Lung (tissue), 11 donors: ENCODE measurements at regions not wholly inside any gene's neighbourhood (a gene's known extent, or its start where the extent isn't known, plus 50 kb on each side); places are given as distances from the start of the nearest gene placed in this dataset.

Experiments
- ATAC-seq: fragments of 200-7000 bp; cut with Tn5 transposase; one replicate; pipeline ENCODE4 v1.9.1; 2020; ENCODE audit warnings: moderate number of reproducible peaks; ENCODE audit not compliant: insufficient read depth, low FRiP score
- DNase-seq, 3 donors: peaks; one replicate each; pipeline ENCODE4 v3.0.0-alpha.2; 2013 to 2017
- H3K27ac ChIP-seq, 2 donors: one replicate each; pipeline ENCODE4 v1.5.1; 2013; ENCODE audit warnings: mild to moderate bottlenecking in 2 of 2, moderate library complexity in 2 of 2, control low read depth in 1 of 2, inconsistent platforms in 1 of 2, low read depth in 1 of 2, low read length in 1 of 2
- H3K27me3 ChIP-seq, 3 donors: one replicate each; pipeline ENCODE4 v1.5.1; 2013; ENCODE audit warnings: low read length in 2 of 3; ENCODE audit not compliant: control insufficient read depth in 3 of 3, insufficient read depth in 3 of 3
- H3K36me3 ChIP-seq, 4 donors: one replicate each; pipeline ENCODE4 v1.5.1; 2013; ENCODE audit warnings: low read length in 4 of 4, mild to moderate bottlenecking in 1 of 4, moderate library complexity in 1 of 4; ENCODE audit not compliant: control insufficient read depth in 4 of 4, insufficient read depth in 4 of 4
- H3K4me1 ChIP-seq, 5 donors: one replicate each; pipeline ENCODE4 v1.5.1; 2013; ENCODE audit warnings: low read length in 5 of 5, mild to moderate bottlenecking in 2 of 5, moderate library complexity in 1 of 5; ENCODE audit not compliant: control insufficient read depth in 5 of 5, insufficient read depth in 5 of 5
- H3K4me3 ChIP-seq: one replicate; pipeline ENCODE4 v1.5.1; 2013; ENCODE audit warnings: mild to moderate bottlenecking, control low read depth, moderate library complexity
- H3K9ac ChIP-seq, 2 donors: one replicate each; pipeline ENCODE4 v1.5.1; 2013; ENCODE audit warnings: low read length in 2 of 2, control low read depth in 1 of 2; ENCODE audit not compliant: insufficient read depth in 1 of 2
- H3K9me3 ChIP-seq, 4 donors: one replicate each; pipeline ENCODE4 v1.5.1; 2013; ENCODE audit warnings: low read length in 3 of 4, mild to moderate bottlenecking in 1 of 4, moderate library complexity in 1 of 4; ENCODE audit not compliant: control insufficient read depth in 4 of 4, insufficient read depth in 3 of 4
- CTCF ChIP-seq: IDR thresholded peaks from 2 replicates; pipeline ENCODE4 v1.5.1; 2012; ENCODE audit warnings: mild to moderate bottlenecking; ENCODE audit errors: control extremely low read depth, extremely low read depth
- WGBS, 2 donors: extraction: QIAGEN DNeasy Blood & Tissue Kit; methylation state at CpG; one replicate each; pipeline ENCODE4 v1.1.7; 2013; 5-methylcytosine and 5-hydroxymethylcytosine counted together
- donor health status: control.
- donor health status: control.
- donor health status: Bipolar disorder and iron deficiency.
- donor health status: healthy.
- donor health status: DM: yes; HTN: yes; CAD: no.

DNA sequence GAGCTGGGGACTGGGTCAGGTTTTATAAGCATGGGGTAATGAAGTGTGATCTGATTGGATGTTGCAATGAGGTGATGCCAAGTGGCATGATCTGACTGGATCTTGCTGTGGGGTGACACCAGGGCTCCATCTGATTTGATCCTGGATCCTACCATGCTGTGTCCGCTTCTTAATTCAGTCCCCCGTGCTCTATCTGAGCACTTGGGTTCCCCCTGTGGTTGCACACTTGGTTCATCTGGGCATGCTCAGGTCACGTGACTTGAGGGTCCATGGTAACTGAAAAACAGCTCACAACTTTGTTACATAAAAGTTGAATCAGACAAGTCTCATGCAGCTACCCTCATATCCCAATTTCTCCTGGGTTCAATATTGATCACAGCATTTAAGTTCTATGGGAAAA lies 448.6 kb upstream of the NRP1 start:
- DNase-seq (no peak), ATAC-seq (no peak)
- Histone ChIP-seq H3K36me3 (no peaks in the 10 kb centered on the region), H3K4me1 (peaks cover 0 to 8% (median 0%) of the 10 kb centered on the region in 5 donors), H3K9ac (no peak overlapping the region), H3K27me3 (no peaks in the 10 kb centered on the region), H3K9me3 (no peaks in the 10 kb centered on the region), H3K27ac (no peak overlapping the region), H3K4me3 (no peak overlapping the region)
- no peak for TF ChIP-seq CTCF
- 92 to 97% methylated on average over 3 of the region's 3 CpGs for WGBS, 2 donors

DNA sequence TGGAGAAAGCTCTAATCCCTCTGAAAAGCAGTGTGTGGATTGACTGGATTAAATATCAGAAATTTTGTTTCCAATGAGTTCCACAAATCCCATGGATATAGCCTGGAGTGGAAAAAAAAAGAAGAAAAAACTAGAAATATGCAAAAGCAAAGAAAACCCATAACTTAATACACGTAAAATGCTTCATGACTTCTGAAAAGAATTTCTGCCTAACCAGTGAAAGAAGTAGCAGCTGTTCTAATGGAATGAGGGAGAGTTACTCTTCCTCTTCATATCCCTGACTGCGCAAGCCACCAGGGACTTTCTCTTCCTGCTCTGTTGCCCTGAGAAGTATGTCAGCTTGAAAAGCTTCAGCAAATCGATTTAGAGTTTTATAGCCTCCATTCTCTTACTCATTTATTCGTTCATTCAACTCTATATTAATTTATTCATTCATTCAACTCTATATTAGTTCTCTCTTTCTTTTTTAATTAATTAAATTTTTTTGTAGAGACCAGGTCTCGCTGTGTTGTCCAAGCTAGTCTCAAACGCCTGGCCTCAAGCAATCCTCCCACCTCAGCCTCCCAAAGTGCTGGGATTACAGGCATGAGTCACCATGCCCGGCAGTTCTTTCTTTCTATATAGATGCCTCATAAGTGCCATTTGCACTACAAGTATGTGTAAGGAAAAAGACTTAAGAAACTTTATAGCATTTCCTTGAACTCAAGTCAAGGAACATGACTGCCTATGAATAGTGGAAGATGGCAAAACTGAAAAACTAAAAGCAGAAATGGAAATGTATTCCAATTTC lies 447.3 kb upstream of the NRP1 start:
- DNase-seq (no peak), ATAC-seq (no peak)
- no peaks in the 10 kb centered on the region for H3K27me3 ChIP-seq
- H3K9ac ChIP-seq = no peak overlapping the region
- no peak for TF ChIP-seq CTCF
- no peaks in the 10 kb centered on the region for H3K36me3 ChIP-seq
- H3K9me3 ChIP-seq = no peaks in the 10 kb centered on the region
- no peak overlapping the region for H3K4me3 ChIP-seq
- no peak overlapping the region for H3K27ac ChIP-seq
- WGBS, 2 donors = 82 to 88% methylated on average over 7 of the region's 7 CpGs
- H3K4me1 ChIP-seq = peaks cover 0 to 8% (median 0%) of the 10 kb centered on the region in 5 donors

GRCh38 chr10:33780961-33781360 lies 446.5 kb upstream of the NRP1 start:
- DNase-seq = peak in 2 of 3 donors; percentile 59 to 65
- Histone ChIP-seq H3K9me3 (no peaks in the 10 kb centered on the region), H3K36me3 (no peaks in the 10 kb centered on the region), H3K27ac (no peak overlapping the region), H3K27me3 (no peaks in the 10 kb centered on the region), H3K4me1 (peaks cover 0 to 8% (median 0%) of the 10 kb centered on the region in 5 donors), H3K9ac (no peak overlapping the region), H3K4me3 (no peak overlapping the region)
- 69 to 78% methylated on average over 9 of the region's 9 CpGs for WGBS, 2 donors
- no peak for TF ChIP-seq CTCF
- no peak for ATAC-seq
